Amniotic epithelial cell (primary cell): ENCODE measurements at regions not wholly inside any gene's neighbourhood (a gene's known extent, or its start where the extent isn't known, plus 50 kb on each side); places are given as distances from the start of the nearest gene placed in this dataset.
"Not testable (repeated sequence)": the region's sequence is repeated elsewhere in the genome, so short reads cannot be mapped to it uniquely, and the experiment has no call there.

ENCODE experiments used
- DNase-seq: peaks from one replicate; pipeline ENCODE4 v3.0.0-alpha.2; 2010; ENCODE audit warnings: low read depth

DNA sequence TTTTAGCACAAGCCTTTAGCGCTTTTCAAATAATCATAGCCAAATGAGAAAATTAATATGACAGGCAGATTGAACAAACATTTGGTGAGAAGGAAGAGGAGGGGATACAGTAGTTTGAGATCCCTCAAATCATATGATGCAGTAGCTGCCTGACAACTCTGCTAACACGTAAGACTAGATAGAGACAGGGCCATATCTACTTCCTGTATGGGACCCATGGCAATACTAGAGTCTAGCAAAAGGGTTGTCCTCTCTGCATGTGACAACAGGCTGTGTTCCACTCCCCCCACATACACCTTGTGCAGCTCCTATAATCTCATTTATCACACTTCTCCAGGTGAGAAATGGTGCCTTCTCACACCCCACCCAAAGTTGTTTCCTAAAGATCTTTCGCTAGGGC is 106.3 kb upstream of the NBPF26 start:
- not testable (repeated sequence) for DNase-seq

GRCh38 chr1:120619867-120620692 is 103.7 kb upstream of the NBPF26 start:
- not testable (repeated sequence) for DNase-seq

DNA sequence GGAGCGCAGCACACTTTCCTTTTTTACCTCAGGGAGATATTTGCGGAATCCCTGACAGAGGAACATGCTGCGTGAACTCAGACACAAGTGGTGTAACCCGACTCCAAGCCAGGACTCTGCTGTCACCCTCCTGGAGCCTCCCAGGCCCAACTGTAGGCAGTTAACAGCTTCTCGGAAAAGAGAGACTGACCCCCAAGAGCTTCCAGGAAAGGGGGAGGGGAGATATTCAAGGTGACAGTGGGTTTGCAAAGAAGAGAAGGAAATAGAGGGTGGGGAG is 103.1 kb upstream of the NBPF26 start:
- DNase-seq: not testable (repeated sequence)

DNA sequence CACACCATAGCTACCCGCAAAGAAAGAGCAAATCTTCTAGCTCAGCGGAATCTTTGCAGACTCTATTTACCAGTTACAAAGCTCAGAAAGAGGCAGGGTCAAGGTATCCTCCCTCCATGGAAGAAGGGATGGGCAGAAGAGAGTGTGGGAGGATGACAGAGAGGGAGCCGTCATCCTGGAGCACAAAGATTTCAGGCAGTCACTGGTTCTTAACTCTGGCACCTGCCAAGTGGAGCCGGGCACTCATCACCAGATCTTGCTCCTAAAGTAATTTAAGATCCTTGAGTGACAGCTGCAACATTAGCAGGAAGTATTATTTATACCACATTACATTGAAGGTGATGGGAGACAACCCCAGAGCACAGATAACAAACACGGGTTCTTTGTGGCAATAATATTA is 102.5 kb upstream of the NBPF26 start:
- not testable (repeated sequence) for DNase-seq

DNA sequence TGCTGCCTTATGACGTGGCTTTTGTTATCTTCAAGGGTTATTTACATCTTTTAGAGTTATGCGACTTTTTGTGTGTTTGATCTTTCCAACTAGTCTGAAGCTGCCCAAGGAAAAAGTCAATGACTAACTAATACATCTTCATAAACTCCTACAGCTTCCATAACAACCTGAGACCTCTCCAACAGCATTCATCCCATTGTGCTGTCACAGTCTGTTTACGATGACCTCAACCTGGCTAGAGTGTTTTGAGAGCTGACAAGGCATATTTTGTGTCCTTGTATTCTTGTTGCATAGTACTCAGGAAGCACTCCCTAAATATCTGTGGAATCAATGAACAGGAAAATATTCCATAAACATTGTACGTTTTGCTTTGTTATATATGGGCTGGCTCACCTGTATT is 100.2 kb upstream of the NBPF26 start:
- not testable (repeated sequence) for DNase-seq

- DNase-seq: not testable (repeated sequence)
Observed at GRCh38 chr1:120624565-120625064, 99.1 kb upstream of the NBPF26 start.

DNA sequence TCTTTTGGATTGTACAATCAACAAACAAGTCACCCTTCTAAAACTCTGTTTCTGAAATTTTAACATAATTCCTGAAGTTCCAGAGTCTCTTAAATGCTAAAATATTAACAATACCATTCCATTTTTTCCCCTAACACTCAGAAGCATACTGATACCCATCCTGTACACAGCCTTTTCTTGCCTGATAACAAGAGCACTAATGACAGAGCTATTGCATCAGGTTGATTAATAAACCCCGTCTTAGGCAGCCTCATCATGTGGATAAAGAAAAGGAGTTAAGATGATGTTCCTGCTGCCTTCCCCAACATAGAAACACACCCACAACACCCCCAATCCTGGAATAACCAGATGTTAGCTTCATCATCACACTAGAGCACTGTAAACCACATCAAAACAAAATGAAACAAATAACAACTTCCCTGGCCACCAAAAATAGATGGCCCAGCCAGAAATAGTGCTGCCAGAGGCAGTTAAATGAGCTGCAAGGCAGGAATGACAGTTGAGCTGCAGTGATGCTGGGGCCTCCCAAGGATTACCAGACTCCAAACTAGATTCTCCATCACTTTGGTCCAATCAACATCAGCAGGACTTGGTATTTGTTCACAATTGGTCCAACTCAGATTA is 93.8 kb upstream of the NBPF26 start:
- DNase-seq: not testable (repeated sequence)

DNA sequence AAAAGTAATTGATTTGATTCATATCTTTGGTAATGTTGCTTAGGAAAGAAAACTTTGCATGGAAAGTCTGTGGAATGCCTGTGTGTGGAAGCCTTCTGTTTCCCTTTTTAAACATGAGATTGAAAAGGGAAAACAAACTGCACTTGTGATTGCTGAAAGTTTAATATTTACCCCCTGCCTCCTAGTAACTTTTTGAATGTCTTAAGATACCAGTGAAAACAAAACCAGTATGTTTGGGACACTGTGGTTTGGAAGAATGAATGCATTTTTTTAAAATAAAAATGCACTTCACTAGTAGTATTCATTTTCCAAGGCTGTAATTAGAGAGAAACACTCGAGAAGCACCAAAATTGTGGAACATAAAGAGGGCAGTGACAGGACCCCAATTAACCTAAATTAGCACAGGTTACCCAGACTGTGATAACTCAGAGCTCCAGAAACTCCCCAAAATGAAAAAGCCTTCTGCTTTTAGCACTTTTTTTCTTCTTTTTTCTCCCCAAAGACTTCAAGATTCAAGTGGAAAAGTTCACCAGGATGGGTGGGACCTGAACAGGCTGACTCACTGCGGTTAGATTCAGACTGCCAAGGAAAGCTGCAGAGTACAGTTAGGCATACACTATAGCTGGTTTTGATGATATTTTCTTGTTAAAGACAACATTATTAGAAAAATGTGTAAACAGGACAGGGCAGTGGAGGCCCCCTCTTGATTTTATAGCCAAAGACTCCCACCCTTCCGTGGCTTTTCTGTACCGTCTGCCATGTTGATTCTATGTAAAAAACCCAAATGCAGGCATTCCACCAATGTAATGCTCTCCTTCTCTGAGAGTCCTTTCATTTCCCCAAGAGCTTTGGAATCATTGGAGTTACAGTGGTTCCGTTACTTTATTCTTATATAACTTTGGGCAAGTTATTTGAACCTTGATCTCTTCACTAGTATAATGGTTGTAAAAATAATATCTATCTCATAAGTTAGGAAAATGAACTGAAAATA is 88.6 kb upstream of the NBPF26 start:
- DNase-seq: not testable (repeated sequence)

DNA sequence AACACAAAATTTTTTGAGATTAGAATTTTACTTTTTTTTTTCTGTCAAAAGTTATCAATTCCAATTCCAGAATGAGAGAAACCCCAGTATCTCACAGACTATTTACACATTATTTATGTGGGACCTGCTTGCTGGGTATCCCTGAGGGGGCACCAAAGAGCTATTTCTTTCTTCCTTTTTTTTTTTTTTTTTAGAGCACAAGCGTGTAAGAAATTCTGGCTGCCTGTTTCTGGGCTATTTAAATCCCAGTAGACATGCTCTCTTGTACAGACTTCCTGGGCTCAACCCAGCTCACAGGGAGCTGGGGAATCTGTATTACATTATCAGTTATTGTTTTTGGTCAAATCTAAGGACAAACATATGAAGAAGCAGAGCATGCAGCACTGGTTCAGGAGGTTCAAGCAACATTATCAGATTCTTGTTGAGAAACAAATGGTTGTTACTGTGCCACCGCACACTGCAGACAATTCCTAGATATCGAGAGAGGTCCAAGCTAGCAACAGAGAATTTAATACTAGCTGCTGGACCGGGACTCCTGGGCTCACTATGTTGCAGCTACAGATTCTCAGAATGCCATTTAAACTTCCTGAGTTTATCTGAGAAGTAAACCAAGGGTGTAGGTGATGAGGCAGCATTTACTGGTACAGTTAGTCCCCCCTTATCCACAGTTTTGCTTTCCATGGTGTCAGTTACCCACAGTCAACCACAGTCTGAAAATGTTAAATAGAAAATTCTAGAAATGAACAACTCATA is 83.3 kb upstream of the NBPF26 start:
- DNase-seq: not testable (repeated sequence)

- DNase-seq: not testable (repeated sequence)
Observed at GRCh38 chr1:120641014-120641302, 82.8 kb upstream of the NBPF26 start.

- not testable (repeated sequence) for DNase-seq
Observed at GRCh38 chr1:120647182-120647581, 76.6 kb upstream of the NBPF26 start.

GRCh38 chr1:120648915-120649623 is 74.7 kb upstream of the NBPF26 start:
- DNase-seq: not testable (repeated sequence)

DNA sequence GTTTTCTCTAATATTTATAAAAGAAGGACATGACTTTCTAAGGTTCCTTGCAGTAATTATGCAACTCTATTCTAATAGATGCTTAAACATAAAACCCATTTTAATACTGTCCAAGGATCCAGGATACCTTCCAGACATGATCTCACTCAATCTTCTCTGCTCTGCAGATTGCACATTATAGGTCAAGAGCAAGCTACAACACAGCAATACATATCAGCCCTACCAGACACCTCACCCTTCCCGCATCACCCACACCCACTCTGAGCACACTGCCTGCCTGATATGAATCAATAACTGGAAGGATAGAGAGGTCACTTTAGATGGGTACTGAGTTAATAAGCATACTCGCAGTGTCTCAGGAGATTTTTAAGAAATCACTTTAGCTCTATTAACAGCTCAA is 74.0 kb upstream of the NBPF26 start:
- not testable (repeated sequence) for DNase-seq

DNA sequence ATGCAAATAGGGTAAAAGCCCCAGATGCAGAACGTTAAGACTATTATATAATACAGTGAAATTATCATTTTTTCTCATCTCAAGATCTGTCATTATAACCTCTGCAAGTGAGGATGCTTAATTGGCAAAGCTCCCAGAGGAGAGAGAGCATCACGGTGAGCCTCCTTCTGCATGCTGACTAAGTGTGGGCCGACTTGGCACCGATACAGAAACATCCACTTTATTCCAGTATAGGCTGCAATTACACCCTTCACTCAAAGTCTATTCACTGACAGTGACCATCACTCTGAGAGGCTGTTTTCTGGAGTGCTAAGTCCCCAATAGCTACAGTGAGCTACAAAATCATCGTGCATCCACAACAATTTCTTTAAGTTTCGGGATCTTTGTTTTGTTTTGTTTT is 69.6 kb upstream of the NBPF26 start:
- DNase-seq: not testable (repeated sequence)

DNA sequence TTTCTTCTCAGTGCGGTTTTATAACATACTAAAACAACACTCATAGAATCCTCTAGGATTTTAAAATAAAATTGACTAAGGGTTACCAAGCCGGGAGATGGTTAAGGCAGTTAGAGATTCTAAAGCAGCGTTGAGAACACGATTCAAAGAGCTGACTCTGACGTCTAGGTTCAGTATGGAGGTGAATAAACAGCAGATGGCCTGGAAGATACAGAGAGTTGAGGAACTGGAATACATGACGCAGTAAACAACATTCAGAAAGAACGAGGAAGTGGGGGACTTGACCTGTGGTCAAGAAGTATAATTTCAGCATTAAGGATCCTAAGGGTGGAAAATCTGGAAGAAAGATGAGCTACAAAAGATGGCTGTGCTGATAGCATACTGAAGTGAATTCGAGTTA is 68.4 kb upstream of the NBPF26 start:
- not testable (repeated sequence) for DNase-seq

GRCh38 chr1:120656116-120656515 is 67.6 kb upstream of the NBPF26 start:
- not testable (repeated sequence) for DNase-seq

- not testable (repeated sequence) for DNase-seq
Observed at GRCh38 chr1:120657804-120658203, 65.9 kb upstream of the NBPF26 start.

- not testable (repeated sequence) for DNase-seq
Observed at GRCh38 chr1:120658622-120659021, 65.1 kb upstream of the NBPF26 start.

DNA sequence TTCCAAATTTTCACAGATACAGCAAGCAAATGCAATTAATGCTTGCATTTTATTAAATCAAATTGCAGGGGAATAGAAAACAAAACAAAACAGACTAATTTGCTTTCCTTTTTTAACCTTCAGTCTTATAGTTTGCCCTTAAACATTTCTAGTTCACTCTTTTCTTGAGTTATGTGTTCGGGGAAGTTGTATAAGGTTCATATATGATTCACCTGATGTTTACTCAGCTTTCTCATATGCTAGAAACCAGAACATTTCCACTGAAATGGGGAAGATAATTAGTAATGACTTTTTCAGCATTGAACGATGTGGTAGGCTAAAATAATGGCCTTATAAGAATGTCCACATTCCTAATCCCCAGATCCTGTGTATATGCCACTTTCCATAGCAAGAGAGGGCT is 64.6 kb upstream of the NBPF26 start:
- DNase-seq: not testable (repeated sequence)

DNA sequence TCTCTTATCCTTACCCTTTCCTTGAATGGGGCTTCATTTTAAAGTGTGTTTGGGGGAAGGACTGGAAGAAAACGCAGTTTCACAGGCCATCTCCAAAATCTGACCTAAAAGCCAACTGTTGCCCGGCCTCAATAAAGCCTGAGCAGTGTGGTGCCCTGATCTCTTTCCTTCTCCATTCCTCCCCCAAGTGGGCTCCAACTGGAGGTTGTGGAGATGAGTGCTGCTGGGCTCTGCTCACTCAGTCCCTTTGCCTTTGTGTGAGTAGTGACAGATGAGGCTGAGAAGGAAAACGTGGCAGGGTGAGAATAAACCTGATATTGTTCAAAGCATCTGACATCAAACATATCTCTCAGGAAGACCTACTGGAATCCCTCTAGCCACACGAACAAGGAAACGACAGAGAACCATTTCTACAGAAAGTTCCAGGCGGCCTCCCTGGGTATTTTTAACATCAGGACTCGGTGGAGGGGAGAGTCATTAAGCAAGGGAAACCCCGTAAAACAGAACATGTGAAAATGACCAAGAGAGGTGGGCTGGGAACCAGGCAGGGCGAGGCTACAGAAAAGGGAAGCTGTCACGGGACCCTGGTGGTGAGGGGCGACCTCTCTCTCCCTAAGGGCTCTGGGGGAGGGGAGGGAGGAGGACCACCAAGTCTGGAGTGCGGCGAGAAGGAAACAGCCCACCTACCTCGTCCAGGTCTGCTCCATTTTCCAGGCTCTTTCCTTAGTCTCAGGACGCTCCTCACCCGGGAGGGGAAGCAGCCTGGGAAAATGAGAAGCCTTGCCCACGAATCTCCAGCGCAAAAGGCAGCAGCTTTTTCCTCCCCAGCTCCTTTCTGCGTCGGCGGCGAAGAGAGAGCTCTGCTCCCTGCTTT is 59.1 kb upstream of the NBPF26 start:
- not testable (repeated sequence) for DNase-seq
